ENCODE measurements at regions not wholly inside any gene's neighbourhood (a gene's known extent, or its start where the extent isn't known, plus 50 kb on each side); places are given as distances from the start of the nearest gene placed in this dataset.

- ChIA-PET CTCF (interaction anchor here (0.7 to 1.7 kb wide), 2 partner anchors 554 to 620 kb away, joined by 5 read pairs; no protein-coding TSS in a partner anchor), POLR2A (interaction anchor here (0.6 to 3.5 kb wide), 6 partner anchors 9 to 276 kb away, joined by 3 to 13 read pairs (median 4); no protein-coding TSS in a partner anchor)
- H3K4me1 Mint-ChIP-seq (ENCODE audit: insufficient read depth, unreplicated experiment): peaks cover 23% of the 10 kb centered on the region
- no peak for TF ChIP-seq CTCF (IDR thresholded peaks at IDR 0.05; ENCODE audit: unreplicated experiment)
- no peaks in the 10 kb centered on the region for H3K27me3 Mint-ChIP-seq (ENCODE audit: insufficient read depth, unreplicated experiment)
- H3K27ac Mint-ChIP-seq (ENCODE audit: low read depth, unreplicated experiment): peak overlapping the region; percentile 66
- H3K4me3 Mint-ChIP-seq (ENCODE audit: unreplicated experiment): no peak overlapping the region
- intact Hi-C loops (cut with micrococcal nuclease): no loop called here
- no TSS peak for BruUV-seq (replicated peaks)
- H3K36me3 Mint-ChIP-seq (ENCODE audit: insufficient read depth, unreplicated experiment): no peaks in the 10 kb centered on the region
- no peaks in the 10 kb centered on the region for H3K9me3 Mint-ChIP-seq (ENCODE audit: unreplicated experiment)
- peak; percentile 89 for DNase-seq (ENCODE audit: unreplicated experiment)
Observed at GRCh38 chr20:48066246-48066645, 281.0 kb upstream of the SULF2 start.

- intact Hi-C loops (cut with micrococcal nuclease): no loop called here
- peaks cover 19% of the 10 kb centered on the region for H3K4me1 Mint-ChIP-seq (ENCODE audit: insufficient read depth, unreplicated experiment)
- peak overlapping the region; percentile 66 for H3K27ac Mint-ChIP-seq (ENCODE audit: low read depth, unreplicated experiment)
- H3K9me3 Mint-ChIP-seq (ENCODE audit: unreplicated experiment): no peaks in the 10 kb centered on the region
- no peak for TF ChIP-seq CTCF (IDR thresholded peaks at IDR 0.05; ENCODE audit: unreplicated experiment)
- ChIA-PET CTCF (interaction anchor here (0.7 kb wide), 1 partner anchor 32 kb away, joined by 3 read pairs; no protein-coding TSS in a partner anchor), POLR2A (interaction anchor here (0.6 to 3.5 kb wide), 6 partner anchors 10 to 276 kb away, joined by 3 to 13 read pairs (median 4); no protein-coding TSS in a partner anchor)
- no peak for DNase-seq (ENCODE audit: unreplicated experiment)
- no TSS peak for BruUV-seq (replicated peaks)
- H3K36me3 Mint-ChIP-seq (ENCODE audit: insufficient read depth, unreplicated experiment): no peaks in the 10 kb centered on the region
- no peaks in the 10 kb centered on the region for H3K27me3 Mint-ChIP-seq (ENCODE audit: insufficient read depth, unreplicated experiment)
- H3K4me3 Mint-ChIP-seq (ENCODE audit: unreplicated experiment): no peak overlapping the region
Observed at GRCh38 chr20:48065833-48066232, 280.6 kb upstream of the SULF2 start.

GRCh38 chr20:48064929-48065328, 279.6 kb upstream of the SULF2 start:
- POLR2A ChIA-PET: interaction anchor here (1.2 to 3.5 kb wide), 4 partner anchors 11 to 278 kb away, joined by 3 to 13 read pairs (median 4); no protein-coding TSS in a partner anchor

More at GRCh38 chr20:48064929-48065328, 279.6 kb upstream of the SULF2 start:
- no TSS peak for BruUV-seq (replicated peaks)
- Mint-ChIP-seq H3K4me3 (ENCODE audit: unreplicated experiment) (no peak overlapping the region), H3K36me3 (ENCODE audit: insufficient read depth, unreplicated experiment) (no peaks in the 10 kb centered on the region), H3K9me3 (ENCODE audit: unreplicated experiment) (no peaks in the 10 kb centered on the region), H3K27ac (ENCODE audit: low read depth, unreplicated experiment) (no peak overlapping the region), H3K4me1 (ENCODE audit: insufficient read depth, unreplicated experiment) (peaks cover 14% of the 10 kb centered on the region), H3K27me3 (ENCODE audit: insufficient read depth, unreplicated experiment) (no peaks in the 10 kb centered on the region)
- CTCF ChIA-PET: interaction anchor here (0.7 kb wide), 1 partner anchor 31 kb away, joined by 3 read pairs; no protein-coding TSS in a partner anchor
- intact Hi-C loops (cut with micrococcal nuclease): no loop called here
- DNase-seq (ENCODE audit: unreplicated experiment): peak; percentile 72
- no peak for TF ChIP-seq CTCF (IDR thresholded peaks at IDR 0.05; ENCODE audit: unreplicated experiment)

Data from MCF 10A (cell line).